Fibroblast of upper back skin (primary cell): ENCODE measurements at regions not wholly inside any gene's neighbourhood (a gene's known extent, or its start where the extent isn't known, plus 50 kb on each side); places are given as distances from the start of the nearest gene placed in this dataset.
"Not testable (repeated sequence)": the region's sequence is repeated elsewhere in the genome, so short reads cannot be mapped to it uniquely, and the experiment has no call there.

Source experiments
- DNase-seq: peaks from one replicate; pipeline ENCODE4 v3.0.0-alpha.2; 2013

DNA sequence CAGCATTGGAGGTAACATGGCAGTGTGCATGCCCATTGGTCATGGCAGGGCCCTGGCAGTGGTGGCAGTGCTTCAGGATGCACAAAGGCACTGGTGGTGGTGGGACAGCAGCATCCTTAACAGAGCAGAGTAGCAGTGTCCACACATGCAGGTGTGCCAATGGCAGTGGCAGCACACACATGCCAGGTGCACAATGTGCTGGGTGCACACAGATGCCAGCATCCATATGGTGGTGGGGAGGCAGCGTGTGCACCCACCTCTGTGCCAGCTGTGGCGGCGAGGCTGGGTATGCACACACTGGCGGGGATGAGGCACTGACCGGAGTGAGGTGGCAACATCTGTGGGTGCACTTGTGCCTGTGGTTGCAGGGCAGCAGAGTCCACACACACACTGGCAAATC lies 150.6 kb downstream of the SI start:
- DNase-seq = no peak

DNA sequence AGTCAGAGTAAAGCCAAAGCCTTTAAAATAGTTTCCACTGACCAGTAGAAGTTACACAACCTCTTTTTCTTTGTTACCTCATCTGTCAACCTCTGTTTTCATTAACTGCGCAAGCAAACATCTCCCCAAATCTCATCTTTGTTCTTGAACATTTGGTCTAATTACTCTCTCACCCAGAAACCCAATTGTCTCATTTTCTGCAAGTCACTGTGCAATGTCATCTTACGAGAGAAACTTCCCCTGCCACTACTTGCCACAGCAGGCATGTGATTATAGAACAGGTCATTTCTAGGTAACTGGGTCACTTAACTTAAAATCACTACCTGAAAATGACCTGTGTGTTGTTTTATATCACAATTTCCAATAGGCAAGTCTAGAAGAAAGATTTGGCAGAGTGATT lies 159.4 kb downstream of the SI start:
- no peak for DNase-seq

DNA sequence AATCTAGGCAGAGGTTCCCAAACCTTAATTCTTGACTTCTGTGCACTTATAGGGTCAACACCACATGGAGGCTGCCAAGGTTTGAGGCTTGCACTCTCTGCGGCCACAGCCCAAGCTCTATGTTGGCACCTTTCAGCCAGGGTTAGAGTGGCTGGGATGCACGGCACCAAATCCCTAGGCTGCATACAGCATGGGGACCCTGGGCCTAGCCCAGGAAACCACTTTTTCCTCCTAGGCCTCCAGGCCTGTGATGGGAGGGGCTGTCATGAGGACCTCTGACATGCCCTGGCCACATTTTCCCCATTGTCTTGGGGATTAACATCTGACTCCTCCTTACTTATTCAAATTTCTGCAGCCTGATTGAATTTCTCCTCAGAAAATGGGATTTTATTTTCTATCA lies 165.4 kb downstream of the SI start:
- no peak for DNase-seq

DNA sequence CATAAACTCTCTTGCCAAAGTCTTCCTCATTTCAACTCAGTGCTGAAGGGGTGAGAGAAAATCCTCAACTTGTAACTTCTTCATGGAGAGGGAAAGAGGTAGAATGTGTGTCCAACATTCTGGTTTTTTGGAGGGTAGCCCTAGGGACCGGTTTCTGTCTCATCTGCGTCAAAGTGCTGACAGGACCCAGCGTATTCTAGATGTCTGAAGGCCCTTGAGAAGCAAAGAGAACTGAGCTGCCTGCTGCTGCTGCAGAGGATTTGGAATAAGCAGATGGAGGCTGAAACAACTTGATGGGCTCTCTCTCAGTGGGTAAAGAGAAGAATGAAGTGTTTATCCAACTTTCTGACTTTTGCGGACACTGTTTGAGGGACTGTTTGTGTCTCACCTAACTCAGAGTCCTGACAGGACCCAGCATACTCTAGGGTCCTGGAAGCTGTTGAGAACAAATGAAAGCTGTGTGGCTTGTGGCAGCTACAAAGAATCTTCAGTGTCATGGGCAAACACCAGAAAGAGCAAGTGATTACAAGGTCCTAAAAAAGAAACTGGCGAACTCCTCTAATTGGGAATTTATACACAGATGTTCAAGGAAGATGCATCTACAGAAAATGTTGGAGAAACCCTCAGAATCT lies 174.4 kb downstream of the SI start:
- no peak for DNase-seq

DNA sequence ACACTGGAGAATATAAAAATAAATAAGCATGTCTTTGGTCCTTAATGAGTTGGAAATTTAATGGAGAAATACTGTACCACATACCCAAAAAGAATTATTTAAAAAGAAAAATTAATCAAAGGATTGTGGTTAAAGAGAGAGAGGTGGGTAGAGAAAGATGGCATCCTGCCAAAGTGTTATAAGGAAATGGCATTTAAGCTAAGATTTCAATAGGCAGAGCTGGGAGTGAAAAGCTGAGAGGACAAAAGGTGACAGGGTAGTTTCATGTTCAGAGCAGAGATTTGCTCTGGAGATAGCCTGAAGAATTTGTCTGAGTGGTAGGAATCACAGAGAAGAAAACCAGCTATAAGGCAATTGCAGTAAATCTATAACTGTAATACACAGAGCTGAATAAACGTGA lies 181.0 kb downstream of the SI start:
- no peak for DNase-seq

DNA sequence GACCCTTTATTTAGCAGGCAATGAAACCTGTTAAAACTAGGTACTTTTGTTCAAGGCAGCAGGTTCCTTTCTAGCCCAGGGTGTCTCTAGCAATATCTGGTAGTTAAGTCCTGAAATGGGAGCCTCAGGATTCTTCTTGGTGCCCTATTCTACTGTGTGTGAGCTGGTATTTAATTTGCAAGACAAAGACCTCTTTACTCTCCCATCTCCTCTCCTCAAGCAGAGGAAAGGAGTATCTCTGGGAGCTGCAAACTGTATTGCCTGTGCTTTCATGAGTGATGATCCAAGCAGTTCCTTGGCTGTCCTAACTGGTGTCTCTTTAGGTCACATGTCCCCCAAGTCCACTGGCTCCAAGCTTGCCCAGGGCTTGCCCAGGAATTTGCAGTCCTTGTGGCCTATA lies 188.2 kb downstream of the SI start:
- no peak for DNase-seq

DNA sequence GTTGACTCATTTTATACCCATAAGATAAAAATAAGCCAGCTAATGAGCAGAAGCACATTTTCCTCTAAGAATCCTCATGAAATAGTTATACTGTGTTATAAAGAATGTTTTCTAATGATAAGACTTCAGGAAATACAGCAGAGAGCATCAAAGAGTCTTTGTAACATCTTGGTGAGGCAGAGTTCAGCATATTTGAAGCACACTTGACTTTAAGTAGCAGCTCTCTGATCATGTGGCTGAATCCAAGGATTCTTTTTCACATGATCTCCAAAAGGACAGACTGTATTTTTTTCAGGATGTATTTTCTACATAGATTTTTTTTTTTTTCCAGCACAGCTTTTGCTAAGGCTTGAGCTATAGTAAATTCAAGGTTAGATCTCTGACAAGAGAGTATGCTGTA lies 195.1 kb downstream of the SI start:
- DNase-seq = no peak

DNA sequence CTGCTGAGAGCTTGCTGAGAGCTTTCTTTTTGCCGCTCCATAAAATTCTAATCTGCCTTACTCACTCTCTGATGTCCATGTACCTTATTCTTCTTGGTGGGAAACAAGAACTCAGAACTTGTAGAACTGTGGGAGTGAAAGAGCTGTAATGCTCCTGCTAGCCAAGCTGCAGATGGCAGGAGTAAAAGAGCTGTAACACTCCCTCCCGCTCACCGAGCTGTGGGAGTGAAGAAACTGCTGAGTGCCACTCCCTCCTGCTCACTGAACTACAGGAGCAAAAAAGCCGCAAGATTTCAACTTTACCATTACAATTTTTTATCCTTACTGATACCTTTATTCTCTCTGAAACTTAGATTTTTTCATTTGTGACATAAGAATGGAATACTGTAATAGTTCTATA lies 199.1 kb downstream of the SI start:
- no peak for DNase-seq

DNA sequence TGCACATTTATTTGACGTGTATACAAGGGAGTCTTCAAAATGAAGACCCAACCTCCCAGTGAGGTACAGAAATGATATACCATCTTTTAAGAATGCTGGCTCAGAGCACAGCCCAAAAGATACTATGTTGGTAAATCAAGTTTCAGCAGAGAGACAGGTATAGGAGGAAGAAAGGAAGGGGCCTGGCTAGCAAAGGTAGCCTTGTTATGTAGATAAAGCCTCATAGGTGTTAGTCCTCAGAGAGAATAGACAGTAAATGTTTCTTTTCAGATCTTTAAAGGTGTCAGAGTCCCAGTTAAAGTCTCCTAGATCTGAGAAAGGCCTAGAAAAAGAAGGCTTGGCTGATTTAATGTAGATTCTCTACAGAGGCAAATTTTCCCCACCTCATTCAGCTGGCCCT lies 213.8 kb downstream of the SI start:
- DNase-seq = no peak

DNA sequence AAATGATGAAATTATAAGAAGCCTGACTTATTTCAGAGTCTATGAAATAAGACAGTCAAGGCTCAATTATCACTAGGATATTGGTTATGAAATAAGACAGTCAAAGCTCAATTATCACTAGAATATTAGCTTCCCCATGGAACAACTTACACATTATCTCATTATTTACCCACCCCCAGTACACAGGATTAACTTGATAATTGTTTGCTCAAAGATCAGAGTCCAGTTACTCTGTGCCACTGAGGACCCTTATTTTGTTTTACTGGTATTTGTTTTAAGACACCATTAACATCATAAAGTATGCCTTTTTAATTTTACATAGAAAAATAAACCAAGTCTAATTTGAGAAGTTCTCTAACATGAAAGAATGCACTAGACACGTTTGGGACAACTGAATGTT lies 225.4 kb downstream of the SI start:
- no peak for DNase-seq

DNA sequence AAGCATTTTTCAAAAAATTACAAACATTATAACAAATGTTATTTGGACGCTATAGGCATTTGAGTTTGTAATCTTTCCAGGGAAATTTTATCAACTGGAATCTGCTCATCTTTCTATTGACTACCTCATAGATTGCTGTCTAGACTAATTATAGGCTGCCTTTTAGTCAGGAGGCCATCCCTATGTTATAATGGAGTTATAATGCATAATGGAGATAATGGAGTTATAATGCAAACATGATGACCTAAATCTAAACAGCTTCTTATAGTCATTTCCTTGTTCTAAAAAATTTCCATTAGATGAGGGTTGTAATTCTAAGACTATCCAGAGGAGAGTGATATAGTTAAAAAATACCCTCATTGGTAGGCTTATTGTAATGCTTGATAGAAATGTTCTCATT lies 226.4 kb downstream of the SI start:
- DNase-seq = no peak

DNA sequence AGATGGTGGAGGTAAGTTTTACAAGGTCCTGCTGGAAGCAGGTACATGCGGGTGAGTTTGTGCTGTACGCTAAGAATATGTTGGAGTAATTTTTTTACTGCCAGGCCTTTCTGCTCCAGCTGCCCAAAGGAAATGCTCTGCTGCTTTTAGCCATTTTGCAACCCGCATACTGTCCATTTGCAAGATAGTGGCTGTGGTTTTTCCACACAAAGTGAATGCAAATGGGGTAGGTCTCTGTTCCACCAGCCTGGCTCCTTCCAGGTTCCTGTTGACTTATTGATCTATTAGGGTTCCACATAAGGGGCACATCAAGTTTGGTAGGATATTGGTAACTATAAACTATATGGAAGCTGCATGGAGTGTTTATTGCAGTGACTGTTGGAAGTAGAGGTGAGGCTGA lies 227.1 kb downstream of the SI start:
- DNase-seq = no peak

DNA sequence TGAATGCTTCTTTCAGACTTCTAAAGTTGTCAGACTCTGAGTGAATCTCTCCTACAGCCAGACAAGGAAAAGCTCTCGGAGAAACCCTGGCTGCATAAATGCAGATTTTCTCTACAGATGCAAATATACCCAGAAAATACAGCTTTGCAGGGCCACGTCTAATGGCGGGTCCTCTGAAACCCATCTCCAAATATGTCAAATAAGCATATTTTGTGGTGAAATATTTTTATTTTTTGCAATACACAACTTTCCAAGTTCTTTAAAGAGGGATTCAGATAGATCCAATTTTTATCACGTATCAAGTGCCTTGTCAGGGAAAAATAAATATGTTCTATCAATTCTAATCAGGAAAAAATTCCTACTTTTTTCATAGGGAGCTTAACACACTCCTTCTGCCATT lies 229.4 kb downstream of the SI start:
- no peak for DNase-seq

DNA sequence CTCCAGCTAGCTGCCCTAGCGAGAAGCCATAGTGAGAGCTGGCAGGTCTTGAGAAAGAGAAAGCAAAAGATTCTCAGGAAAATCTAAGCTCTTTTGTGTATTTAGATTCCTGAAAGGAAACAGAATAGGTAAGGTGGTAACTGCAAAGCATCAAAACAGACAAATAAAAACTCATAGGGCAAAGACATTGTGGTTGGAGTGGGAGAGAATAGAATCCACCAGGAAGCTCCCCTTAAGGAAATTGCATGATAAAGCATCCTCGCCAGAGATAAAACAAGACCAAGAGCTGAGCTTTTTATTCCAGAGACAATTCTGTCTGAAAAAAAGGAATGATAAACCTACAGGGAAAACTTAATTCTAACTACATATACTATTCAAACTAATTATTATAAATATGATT lies 232.6 kb downstream of the SI start:
- DNase-seq = no peak

DNA sequence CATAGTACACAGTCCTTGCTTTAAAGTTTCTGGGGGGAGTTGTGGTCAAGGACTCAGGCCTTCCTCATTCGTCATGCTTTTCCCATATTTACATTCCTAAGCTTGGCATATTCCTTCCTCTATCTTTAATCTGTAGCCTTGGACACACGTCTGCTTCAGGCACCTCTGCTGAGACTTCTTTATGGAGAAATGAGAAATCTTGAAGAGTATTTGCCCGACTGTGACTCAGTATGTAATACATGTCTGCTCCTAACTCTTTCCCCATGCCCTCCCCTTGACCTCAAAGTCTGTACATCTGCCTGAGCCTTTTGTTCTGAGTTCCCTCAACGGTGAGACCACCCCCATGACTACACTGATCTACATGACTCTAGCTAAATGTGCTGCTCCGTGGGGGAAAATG lies 246.1 kb downstream of the SI start:
- DNase-seq = no peak

DNA sequence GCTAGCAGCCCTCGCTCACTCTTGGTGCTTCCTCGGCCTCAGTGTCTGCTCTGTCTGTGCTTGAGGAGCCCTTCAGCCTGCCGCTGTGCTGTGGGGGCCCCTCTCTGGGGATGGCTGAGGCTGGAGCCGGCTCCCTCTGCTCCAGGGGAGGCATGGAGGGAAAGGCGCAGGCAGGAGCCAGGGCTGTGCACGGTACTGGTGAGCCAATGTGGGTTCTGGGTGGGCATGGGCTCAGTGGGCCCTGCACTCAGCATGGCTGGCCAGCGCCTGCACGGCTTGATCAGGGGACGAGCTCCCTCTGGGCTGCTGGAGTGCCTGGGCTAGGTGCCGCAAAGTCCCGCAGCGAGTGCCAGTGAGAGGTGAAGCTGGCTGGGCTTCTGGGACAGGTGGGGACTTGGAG lies 260.0 kb downstream of the SI start:
- no peak for DNase-seq

DNA sequence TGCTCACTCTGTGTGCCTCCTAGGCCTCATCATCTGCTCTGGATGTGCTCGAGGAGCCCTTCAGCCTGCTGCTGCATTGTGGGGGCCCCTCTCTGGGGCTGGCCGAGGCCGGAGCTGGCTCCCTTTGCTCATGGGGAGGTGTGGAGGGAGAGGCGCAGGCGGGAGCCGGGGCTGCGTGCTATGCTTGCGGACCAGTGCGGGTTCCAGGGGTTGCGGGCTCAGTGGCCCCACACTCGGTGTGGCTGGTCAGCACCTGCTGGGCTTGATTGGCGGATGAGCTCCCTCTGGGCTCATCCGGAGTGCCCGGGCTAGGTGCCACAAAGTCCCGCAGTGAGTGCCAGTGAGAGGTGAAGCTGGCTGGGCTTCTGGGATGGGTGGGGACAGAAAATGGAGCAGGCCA lies 264.2 kb downstream of the SI start:
- DNase-seq = no peak

DNA sequence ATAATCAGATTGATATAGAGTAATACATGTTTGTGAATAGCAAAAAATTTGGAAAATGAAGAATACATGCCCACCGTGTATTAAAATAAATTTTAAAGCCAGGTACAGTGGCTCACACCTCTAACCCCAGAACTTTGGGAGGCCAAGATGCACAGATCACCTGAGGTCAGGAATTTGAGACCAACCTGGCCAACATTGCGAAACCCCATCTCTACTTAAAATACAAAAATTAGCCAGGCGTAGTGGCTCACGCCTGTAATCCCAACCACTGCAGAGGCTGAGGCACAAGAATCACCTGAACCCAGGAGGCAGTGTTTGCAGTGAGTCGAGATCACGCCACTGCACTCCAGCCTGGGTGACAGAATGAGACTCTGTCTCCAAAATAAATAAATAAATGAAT lies 266.3 kb downstream of the SI start:
- DNase-seq = no peak

DNA sequence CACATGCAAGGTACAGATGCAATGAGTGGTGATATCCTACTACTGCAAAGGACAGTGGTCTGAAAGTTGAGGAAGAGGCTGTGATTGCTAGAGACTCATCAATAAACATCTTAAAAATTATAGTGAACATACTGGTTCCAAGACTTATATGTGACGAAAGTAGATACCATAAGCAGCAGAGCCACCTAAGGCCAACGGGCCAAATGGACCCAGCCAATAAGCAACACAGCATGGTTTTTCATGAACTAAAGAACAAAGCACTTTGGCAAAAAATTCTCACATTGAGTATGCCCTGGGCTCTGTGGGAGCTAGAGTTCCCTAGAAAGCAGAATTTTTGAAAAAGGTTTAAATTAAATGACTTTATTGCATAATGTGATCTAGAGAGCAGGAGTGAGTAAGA lies 272.1 kb downstream of the SI start:
- DNase-seq = no peak

DNA sequence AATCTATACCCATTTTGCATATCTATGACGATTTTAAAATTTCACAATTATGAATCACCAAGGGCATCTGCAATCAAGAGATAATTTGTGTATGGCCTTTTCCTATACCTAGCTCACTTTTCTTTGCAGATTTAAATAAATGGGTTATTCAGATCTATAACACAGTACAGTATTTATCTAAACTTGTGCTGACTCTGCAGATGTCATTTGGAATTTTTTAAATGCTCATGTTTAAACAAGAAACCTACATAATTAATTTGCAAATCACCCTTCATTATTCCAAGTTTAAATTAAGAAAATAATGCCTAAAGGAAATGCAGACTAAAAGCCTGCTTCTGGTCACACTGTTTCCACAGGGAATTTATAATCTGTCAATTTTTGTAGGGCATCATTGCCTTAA lies 284.2 kb downstream of the SI start:
- DNase-seq = no peak

DNA sequence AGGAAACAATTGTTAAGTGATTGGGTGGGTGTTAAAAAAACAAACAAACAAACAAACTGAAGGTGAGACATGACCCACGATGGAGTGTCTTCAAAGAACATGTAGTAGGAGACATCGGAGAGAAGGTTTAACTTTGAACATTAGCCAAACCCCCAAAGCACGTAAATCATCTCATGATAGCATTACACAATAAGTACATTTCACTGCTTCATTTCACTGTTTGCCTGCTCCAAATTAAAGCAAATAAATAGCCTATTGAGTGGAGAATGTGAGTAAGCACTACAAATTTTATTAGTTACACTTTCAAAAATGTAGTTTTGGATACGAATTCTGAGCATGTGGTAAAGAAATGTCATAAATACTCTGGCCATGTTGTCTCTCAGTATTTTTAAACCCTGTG lies 287.0 kb downstream of the SI start:
- DNase-seq = no peak

DNA sequence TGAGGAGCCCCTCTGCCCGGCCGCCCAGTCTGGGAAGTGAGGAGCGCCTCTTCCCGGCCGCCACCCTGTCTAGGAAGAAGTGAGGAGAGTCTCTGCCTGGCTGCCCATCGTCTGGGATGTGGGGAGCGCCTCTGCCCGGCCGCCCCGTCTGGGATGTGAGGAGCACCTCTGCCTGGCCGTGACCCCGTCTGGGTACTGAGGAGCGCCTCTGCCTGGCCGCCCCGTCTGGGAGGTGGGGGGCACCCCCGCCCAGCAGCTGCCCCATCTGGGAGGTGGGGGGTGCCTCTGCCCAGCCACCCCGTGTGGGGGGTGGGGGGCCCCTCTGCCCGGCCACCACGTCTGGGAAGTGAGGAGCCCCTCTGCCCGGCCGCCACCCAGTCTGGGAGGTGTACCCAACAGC lies 293.9 kb downstream of the SI start:
- DNase-seq = not testable (repeated sequence)

DNA sequence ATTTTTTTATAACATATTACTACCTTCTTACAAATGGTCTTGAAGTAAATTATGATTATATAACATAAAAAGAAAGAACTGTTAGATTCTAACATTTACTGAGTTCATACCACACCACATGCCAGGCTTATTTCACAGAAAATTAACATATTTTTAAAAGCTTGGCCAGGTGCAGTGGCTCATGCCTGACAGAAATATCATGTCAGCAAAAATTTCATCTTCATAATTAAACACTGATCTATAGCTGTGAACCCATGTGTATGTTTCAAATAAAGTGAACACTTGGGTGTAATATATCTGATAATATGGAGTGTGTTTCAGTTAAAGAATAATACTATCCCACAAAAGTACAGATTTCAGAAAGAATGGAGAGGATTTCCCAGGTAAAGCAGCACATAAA lies 296.5 kb downstream of the SI start:
- no peak for DNase-seq

DNA sequence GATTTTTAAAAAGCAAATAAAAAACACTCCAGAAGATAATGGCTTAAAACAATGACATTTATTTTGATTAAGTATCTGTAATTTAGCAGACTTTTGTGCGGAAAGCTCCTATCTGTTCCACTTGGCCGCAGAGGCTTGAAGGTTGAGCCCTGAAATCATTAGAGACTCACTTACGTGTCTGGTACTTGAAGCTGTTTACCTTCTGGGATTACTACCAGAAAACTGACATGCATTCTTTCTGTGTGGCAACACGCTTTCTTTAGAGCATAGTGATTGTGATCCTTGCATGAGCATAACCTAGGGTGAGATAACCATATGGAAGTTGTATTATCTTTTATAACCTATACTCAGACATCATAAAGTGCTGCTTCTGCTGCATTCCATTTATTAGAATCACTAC lies 298.5 kb downstream of the SI start:
- no peak for DNase-seq

DNA sequence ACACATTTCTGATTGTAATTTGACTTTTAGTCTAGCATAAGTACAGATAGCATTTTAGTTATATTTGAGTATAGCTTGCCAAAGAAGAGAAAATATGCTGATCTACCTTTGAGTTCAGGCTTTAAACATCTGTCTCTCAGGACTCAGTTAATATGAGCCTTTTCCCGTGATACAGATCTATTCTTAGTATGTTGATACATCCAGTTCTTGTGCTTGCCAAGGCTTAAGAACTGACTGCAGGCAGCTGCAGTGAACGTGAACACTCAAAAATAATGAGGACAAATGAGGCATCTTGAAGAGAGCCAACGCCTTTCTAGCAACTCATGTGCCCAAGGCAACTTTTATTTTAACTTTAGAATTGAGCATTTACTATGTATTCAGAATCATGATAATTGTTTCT lies 325.5 kb downstream of the SI start:
- no peak for DNase-seq

DNA sequence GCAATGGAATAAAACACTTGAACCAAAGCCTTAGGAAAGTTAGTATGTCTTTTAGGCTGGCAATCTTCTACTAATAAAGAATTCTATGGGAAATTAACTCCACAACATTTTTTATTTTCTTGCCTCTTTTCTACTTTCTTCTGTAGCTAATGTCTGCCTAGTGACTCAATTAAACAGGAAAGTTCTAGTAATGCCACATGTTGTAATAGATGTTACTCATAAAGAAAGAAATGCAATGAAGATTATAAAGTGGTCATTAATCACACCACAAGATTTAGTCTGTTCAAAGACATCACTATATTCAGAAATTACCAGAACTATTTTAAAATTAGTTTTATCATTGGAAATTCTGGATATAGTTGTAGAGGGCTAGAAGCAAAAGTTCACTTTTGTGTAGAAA lies 329.7 kb downstream of the SI start:
- DNase-seq = no peak
